OCI-LY3 (cell line): ENCODE measurements at regions not wholly inside any gene's neighbourhood (a gene's known extent, or its start where the extent isn't known, plus 50 kb on each side); places are given as distances from the start of the nearest gene placed in this dataset.
A peak's percentile ranks its signal among the peaks of the same experiment; 100 is the strongest.

Experiments used
- H2AFZ ChIP-seq: fragments of 200-600, 300-600 bp; shearing (Covaris generic); 2 replicates; pipeline ENCODE4 v1.6.0; 2014; ENCODE audit warnings: antibody characterized with exemption, low read depth, low read length
- H3K27ac ChIP-seq: fragments of 200-600, 300-600 bp; sonication (generic); 2 replicates; pipeline ENCODE4 v1.5.1; 2014; ENCODE audit warnings: mild to moderate bottlenecking, low read length, moderate library complexity, mixed read lengths
- H3K27me3 ChIP-seq: fragments of 200-600, 300-600 bp; sonication (generic); 2 replicates; pipeline ENCODE4 v1.6.1; 2014; ENCODE audit warnings: low read depth, low read length, mixed read lengths
- H3K36me3 ChIP-seq: fragments of 200-600, 300-600 bp; sonication (generic); replicated peaks from 2 replicates; pipeline ENCODE3; 2014; ENCODE audit warnings: low read depth, low read length, mixed read lengths
- H3K4me1 ChIP-seq: fragments of 300-600, 200-600 bp; sonication (generic); 2 replicates; pipeline ENCODE4 v1.6.1; 2014; ENCODE audit warnings: low read length, mixed read lengths
- H3K4me2 ChIP-seq: fragments of 200-600, 300-600 bp; sonication (generic); 2 replicates; pipeline ENCODE4 v1.6.1; 2014; ENCODE audit warnings: low read length, mixed read lengths
- H3K4me3 ChIP-seq: fragments of 300-600, 200-600 bp; sonication (generic); 2 replicates; pipeline ENCODE4 v1.5.1; 2014; ENCODE audit warnings: antibody characterized with exemption, mild to moderate bottlenecking, low read length, moderate library complexity
- H3K79me2 ChIP-seq: fragments of 300-600, 200-600 bp; shearing (Covaris generic); 2 replicates; pipeline ENCODE4 v1.6.1; 2014; ENCODE audit warnings: mild to moderate bottlenecking, low read length, mixed read lengths
- H3K9ac ChIP-seq: fragments of 300-600, 200-600 bp; shearing (Covaris generic); 2 replicates; pipeline ENCODE4 v1.6.0; 2014; ENCODE audit warnings: mild to moderate bottlenecking, low read length, moderate library complexity
- H3K9me3 ChIP-seq: fragments of 200-600, 300-600 bp; shearing (Covaris generic); 2 replicates; pipeline ENCODE4 v1.6.1; 2014; ENCODE audit warnings: low read length, mixed read lengths; ENCODE audit not compliant: insufficient read depth
- H4K20me1 ChIP-seq: fragments of 200-600, 300-600 bp; sonication (generic); 2 replicates; pipeline ENCODE4 v1.6.1; 2016; ENCODE audit warnings: low read length, mixed read lengths; ENCODE audit not compliant: insufficient read depth
- CTCF ChIP-seq: fragments of 200-600, 300-600 bp; sonication (generic); IDR thresholded peaks from 2 replicates; pipeline ENCODE4 v1.5.1; 2014; ENCODE audit warnings: antibody characterized with exemption, low read length, low read depth
- EZH2phosphoT487 ChIP-seq: fragments of 200-600 bp; shearing (Covaris generic); IDR thresholded peaks from 2 replicates; pipeline ENCODE4 v1.6.1; 2018; ENCODE audit warnings: antibody characterized with exemption, mixed run types, low read depth

- Histone ChIP-seq H3K9ac (no peak overlapping the region), H3K4me2 (no peak overlapping the region), H4K20me1 (no peaks in the 10 kb centered on the region), H3K4me1 (peaks cover 16% of the 10 kb centered on the region), H3K79me2 (no peaks in the 10 kb centered on the region), H3K27me3 (no peaks in the 10 kb centered on the region), H3K36me3 (no peaks in the 10 kb centered on the region), H3K27ac (no peak overlapping the region), H3K9me3 (no peaks in the 10 kb centered on the region), H3K4me3 (no peak overlapping the region), H2AFZ (no peak overlapping the region)
- TF ChIP-seq EZH2phosphoT487 (no peak), CTCF (no peak)
Measured at GRCh38 chr11:80146232-80146631, 705.4 kb upstream of the TENM4 start.

- H3K27ac ChIP-seq: no peak overlapping the region
- no peaks in the 10 kb centered on the region for H3K79me2 ChIP-seq
- H2AFZ ChIP-seq: peak overlapping the region; percentile 3; the same call in 1 of the 2 replicates
- no peak overlapping the region for H3K9ac ChIP-seq
- H3K36me3 ChIP-seq: no peaks in the 10 kb centered on the region
- H4K20me1 ChIP-seq: no peaks in the 10 kb centered on the region
- H3K4me3 ChIP-seq: no peak overlapping the region; the same call in 1 of the 2 replicates
- H3K27me3 ChIP-seq: no peaks in the 10 kb centered on the region
- H3K4me2 ChIP-seq: peak overlapping the region; percentile 42
- TF ChIP-seq CTCF (no peak), EZH2phosphoT487 (no peak)
- H3K9me3 ChIP-seq: no peaks in the 10 kb centered on the region
- peaks cover 16% of the 10 kb centered on the region for H3K4me1 ChIP-seq
Measured at GRCh38 chr11:80144897-80145594, 704.2 kb upstream of the TENM4 start.

- H3K9ac ChIP-seq: no peak overlapping the region
- no peak overlapping the region for H3K4me3 ChIP-seq
- no peaks in the 10 kb centered on the region for H3K79me2 ChIP-seq
- no peaks in the 10 kb centered on the region for H3K4me1 ChIP-seq
- no peak overlapping the region for H3K27ac ChIP-seq
- no peak overlapping the region for H2AFZ ChIP-seq
- H3K9me3 ChIP-seq: no peaks in the 10 kb centered on the region
- no peaks in the 10 kb centered on the region for H3K27me3 ChIP-seq
- no peaks in the 10 kb centered on the region for H3K36me3 ChIP-seq
- TF ChIP-seq CTCF (peak; percentile 44), EZH2phosphoT487 (no peak)
- no peak overlapping the region for H3K4me2 ChIP-seq
- H4K20me1 ChIP-seq: no peaks in the 10 kb centered on the region
Measured at GRCh38 chr11:80136991-80137390, 696.2 kb upstream of the TENM4 start.

GRCh38 chr11:80129396-80129795, 688.6 kb upstream of the TENM4 start:
- Histone ChIP-seq H2AFZ (peak overlapping the region; percentile 32; the same call in 1 of the 2 replicates), H3K79me2 (no peaks in the 10 kb centered on the region), H3K4me1 (peaks cover 12% of the 10 kb centered on the region), H4K20me1 (no peaks in the 10 kb centered on the region), H3K4me3 (no peak overlapping the region), H3K36me3 (no peaks in the 10 kb centered on the region), H3K27me3 (no peaks in the 10 kb centered on the region), H3K9ac (no peak overlapping the region), H3K9me3 (no peaks in the 10 kb centered on the region), H3K4me2 (0 out of 2 replicates have a peak overlapping the region, but pooled peaks have one; percentile 3), H3K27ac (no peak overlapping the region)
- no peak for TF ChIP-seq EZH2phosphoT487
- TF ChIP-seq CTCF: no peak
